GM19240 (cell line): ENCODE measurements at regions not wholly inside any gene's neighbourhood (a gene's known extent, or its start where the extent isn't known, plus 50 kb on each side); places are given as distances from the start of the nearest gene placed in this dataset.

Experiments
- DNase-seq: peaks from one replicate; pipeline ENCODE4 v3.0.0; 2011; ENCODE audit warnings: low spot score; ENCODE audit not compliant: insufficient read length

- no peak for DNase-seq
Measured at GRCh38 chr1:36687312-36687711, 204.6 kb upstream of the CSF3R start.

GRCh38 chr1:36675931-36676562, 193.3 kb upstream of the CSF3R start:
- no peak for DNase-seq

- no peak for DNase-seq
Measured at GRCh38 chr1:36675106-36675505, 192.4 kb upstream of the CSF3R start.

- DNase-seq = no peak
Measured at GRCh38 chr1:36673202-36673601, 190.5 kb upstream of the CSF3R start.

GRCh38 chr1:36669262-36669661, 186.5 kb upstream of the CSF3R start:
- no peak for DNase-seq

DNA sequence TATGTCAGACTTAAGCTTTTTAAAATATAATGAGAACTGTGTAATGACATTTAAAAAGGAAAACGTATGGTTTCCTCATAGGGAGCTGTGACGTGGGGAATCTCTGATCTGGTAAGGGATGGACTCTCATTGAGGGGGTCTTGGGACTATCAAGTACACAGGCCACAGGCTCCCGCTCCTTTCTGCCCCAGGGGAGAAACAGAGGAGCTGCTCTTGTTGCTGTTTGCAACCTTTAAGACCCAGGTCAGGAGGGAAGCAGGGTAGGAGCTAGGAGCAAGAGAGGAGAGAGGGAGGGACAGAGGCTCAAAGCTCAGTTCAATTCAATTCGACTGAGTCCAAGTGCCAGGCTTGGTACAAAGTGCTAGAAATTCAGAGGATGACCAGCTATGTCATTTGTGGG, 185.1 kb upstream of the CSF3R start:
- no peak for DNase-seq

DNA sequence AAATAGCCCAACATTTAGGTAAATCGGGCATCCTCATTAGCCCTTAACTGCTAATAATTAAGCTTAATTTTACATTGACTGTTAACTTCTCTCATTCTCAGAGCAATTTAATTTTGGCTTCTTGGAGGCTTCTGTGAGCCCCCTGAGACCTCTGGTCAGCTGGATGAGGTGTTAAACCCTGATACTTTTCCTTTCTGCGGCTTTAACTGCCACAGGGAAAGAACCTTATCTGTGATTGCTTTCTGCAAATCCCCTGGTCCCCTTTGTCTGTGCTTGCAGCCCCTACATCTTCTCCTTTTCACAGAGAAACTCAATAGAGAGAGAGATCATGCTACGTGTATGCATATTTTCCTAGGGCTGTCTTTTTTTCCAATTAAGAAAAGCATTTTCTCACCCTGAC, 184.5 kb upstream of the CSF3R start:
- no peak for DNase-seq

DNA sequence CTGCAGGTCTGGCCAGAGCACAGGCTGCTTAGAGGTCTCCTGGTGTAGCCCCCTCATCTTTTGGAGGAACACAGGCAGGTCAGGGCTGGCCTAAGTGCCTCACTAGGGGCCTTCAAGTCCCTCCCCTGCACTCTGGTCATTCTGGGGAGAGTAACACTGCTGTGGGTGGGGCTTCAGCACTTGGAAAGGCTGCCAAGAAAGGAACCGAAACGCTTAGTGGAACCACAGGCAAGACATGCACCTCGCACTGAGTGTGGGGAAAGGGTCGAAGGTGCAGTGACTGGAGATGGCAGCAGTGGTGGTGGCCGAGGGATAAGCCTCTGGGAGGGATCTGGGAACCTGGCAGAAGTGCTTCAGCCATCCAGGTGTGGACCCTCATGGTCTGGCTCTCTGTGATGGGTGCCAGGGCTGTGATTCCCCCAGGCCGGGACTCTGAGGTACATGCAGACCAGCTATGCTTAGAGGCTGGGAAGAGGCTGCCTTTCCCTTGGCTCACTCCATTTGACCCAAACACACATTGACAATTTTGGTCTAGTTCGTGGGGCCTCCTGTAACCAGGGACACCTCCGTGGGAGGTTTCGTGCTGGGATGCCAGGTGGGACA, 182.9 kb upstream of the CSF3R start:
- DNase-seq = no peak

DNA sequence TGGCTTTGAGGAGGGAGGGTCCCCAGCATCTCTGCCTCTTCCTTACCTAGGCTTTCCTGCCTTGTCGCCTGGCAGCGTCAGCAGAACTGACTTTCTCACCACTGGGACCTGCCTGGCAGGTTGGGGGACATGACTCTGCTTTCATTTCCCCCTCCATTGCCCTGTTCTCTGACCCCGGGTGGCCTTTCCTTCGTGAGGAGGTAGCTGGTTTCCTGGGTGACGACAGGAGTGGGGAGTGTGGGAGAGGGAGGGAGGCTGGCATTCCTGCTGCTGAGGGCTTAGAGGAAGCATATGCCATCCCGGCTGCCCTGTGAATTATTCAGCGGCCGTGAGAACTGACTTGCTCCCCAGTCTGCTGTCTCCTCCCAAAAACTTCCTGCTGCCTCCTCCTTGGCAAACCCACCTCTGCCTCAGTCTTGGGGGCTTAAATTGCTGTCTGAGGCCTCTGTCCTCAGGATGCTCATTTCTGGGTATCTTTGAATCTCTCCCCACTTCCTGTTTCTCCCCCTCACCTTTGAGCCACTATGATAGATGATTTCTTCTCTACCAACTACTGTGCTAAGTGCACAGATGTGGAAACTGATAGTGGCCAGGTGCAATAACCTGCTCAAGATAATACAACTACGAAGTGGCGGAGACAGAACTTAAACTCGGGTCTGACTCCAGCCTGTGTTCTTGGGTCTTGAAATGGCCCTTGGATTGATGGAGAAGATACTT, 182.0 kb upstream of the CSF3R start:
- DNase-seq = no peak

- no peak for DNase-seq
Measured at GRCh38 chr1:36663772-36664430, 181.2 kb upstream of the CSF3R start.

GRCh38 chr1:36658838-36659237, 176.1 kb upstream of the CSF3R start:
- DNase-seq = no peak

DNA sequence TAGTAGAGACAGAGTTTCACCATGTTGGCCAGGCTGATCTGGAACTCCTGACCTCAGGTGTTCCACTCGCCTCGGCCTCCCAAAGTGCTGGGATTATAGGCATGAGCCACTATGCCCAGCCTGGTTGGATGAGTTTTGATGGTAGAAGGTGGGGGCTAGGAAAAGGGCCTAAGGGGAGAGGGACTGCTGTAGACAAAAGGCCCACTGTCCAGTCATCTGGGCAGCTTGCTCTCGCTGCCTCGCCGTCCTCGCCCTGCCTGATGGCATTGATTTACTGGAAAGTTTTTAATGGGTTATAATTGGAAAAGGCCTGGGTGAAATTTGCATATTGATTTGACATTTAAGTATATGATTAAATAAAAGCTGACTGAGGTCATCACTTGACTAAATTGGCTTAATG, 175.1 kb upstream of the CSF3R start:
- DNase-seq = no peak

- no peak for DNase-seq
Measured at GRCh38 chr1:36656838-36657237, 174.1 kb upstream of the CSF3R start.

DNA sequence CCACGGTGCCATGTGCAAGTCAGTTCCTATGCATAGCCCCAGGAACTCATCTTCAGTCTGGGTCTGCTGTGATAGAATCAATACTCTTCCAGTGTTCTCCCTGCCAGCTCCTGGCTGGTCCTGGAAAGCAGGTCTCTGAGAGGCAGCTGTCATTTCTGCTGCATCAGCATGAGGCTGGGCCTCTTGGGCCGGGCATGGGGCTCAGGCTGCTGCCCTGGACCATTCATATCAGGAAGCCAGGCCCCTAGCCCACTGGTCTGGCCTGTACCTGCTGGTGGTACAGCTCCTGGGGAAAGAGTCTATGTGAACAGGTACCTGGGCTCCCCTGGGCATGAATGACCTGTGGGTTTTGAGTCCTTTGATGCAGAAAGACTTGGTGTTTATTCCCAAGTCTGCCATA, 173.6 kb upstream of the CSF3R start:
- DNase-seq = no peak

DNA sequence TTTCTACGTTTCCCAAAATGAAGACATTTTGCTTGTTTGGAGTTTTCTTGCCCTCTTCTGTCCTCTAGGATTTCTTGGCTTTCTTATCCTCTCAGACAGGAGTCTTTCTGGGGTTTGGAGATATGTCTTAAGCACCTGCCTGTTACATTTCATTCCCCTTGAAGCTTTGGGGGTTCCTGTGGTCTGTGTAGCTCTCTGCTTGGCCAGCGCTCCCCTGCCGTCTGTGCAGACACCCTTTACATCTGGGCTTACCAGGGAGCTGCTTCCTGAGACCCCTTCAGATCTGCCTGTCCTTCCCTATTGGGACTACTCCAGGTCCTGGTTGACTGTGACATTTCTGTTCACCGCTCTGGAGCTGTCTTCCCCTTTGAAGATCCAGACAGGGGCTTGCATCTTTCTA, 171.9 kb upstream of the CSF3R start:
- DNase-seq = no peak

DNA sequence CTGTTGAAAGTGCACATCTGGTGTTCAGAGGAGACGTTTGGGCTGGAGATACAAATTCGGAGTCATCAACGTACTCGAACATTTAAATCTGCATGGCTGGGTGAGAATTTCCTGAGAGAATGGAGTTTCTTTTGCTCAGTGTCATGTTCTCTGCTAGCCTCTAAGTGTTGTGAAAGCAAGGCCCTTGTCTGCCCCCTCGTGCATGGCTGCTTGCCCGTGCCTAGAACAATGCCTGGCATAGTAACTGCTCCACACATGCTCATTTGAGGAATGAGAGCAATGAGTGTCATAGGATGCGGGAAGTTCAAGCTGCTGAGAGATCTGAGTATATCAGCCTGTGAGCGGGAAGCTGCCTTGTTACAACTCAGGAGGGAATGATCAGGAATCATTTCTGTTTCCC, 171.1 kb upstream of the CSF3R start:
- DNase-seq = no peak

- DNase-seq = no peak
Measured at GRCh38 chr1:36652586-36652985, 169.9 kb upstream of the CSF3R start.

DNA sequence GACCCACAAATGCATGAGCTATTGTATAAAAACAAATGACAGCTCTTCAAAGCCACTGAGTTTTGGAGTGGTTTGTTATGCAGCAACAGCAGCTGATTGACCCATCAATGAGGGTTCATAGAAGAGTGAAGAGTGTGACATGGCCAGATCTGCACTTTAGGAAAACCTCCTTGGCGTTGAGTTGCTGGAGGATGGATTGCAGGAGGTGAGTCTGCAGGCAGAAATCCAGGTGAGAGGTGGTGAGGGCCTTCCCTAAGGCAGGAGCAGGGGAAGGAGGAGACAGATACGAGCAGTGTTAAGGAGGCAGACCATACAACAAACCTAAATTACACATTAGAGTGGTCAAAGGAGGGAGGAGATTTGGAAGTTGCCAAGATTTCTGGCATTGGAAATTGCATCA, 169.3 kb upstream of the CSF3R start:
- DNase-seq = no peak

DNA sequence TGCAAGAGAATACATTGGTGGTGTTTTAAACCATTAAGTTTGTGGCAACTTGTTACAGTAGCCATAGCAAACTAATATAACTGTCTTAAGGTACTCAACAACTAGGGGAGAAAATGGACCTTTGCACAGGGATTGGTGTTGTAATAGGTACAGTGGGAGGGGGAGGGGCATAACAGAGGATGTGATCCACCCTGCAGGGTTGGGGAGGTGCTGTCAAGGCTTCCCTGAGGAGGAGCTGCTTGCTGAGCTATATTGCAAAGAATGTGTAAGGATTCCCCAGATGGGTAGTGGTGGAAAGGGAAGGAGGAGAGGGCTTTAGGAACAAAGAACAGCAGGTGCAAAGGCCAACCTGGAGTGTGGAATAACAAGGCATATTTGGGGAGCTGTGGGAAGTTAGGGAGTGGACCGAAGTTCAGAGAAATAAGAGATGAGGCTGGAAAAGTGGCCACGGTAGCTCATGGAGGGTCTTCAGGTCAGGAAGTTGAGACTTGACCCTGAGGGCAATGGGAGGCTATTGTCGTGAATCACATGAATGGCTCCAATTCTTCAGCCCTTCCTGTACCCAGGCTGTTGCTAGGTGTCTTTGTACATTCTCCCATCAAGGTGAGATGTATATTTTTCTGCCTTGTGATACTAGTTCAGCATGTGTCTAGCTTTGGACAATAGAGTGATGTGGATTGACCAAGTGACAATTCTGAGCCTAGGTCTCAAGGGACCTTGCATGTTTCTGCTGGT, 168.6 kb upstream of the CSF3R start:
- DNase-seq = no peak

DNA sequence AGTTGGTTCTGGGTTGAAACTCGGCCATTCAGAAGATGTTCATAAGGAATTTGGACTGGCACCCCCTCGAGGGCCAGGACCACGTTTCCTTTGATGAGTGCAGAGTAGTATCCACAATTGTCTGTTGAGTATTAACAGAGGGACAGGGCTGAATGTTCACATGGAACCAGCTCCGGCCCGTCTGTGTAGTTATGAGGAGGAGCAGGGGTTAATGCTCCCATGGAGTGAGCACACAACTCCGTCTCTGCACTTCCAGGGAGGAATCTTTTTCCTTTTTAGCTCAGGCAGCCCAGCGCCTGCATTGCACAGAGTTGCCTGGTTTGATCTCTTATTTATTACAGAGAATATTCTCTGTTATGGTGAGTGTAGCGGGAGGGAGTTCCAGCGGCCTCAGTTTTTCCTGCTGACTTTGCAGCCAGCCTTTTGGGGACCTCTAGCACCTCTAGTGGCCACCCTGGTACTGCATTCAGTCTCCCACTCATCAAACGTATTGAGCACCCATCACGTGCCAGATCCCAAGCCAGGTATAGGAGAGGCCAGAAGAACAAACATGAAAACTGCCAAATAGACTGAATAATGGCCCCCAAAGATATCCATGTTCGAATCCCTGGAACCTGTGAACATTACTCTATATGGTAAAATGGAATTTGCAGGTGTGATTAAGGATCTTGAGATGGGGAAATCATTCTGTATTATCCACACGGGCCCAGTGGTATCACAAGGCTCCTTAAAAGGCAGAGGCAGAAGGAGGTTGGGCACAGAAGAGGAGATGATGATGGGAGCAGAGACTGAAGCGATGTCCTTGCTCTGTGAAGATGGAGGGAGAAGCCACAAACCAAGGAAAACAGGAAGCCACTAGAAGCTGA, 167.7 kb upstream of the CSF3R start:
- peak; percentile 37 for DNase-seq

- no peak for DNase-seq
Measured at GRCh38 chr1:36645867-36646266, 163.2 kb upstream of the CSF3R start.
